Liver (tissue), 8 donors: ENCODE measurements at regions not wholly inside any gene's neighbourhood (a gene's known extent, or its start where the extent isn't known, plus 50 kb on each side); places are given as distances from the start of the nearest gene placed in this dataset.

Source experiments
- DNase-seq: peaks from one replicate; pipeline ENCODE4 v3.0.0-alpha.2; 2017; ENCODE audit warnings: low spot score
- H3K27ac ChIP-seq, 2 donors: one replicate each; pipeline ENCODE4 v1.7.0; 2013; ENCODE audit warnings: inconsistent platforms in 2 of 2, low read length in 2 of 2, control low read depth in 1 of 2, low read depth in 1 of 2, mild to moderate bottlenecking in 1 of 2
- H3K27me3 ChIP-seq, 4 donors: one replicate each; pipeline versions ENCODE4 v1.6.1 to v1.7.0; 2013; ENCODE audit warnings: low read length in 3 of 4, inconsistent platforms in 1 of 4, mild to moderate bottlenecking in 1 of 4, moderate library complexity in 1 of 4; ENCODE audit not compliant: control insufficient read depth in 4 of 4, insufficient read depth in 4 of 4
- H3K36me3 ChIP-seq, 4 donors: one replicate each; pipeline versions ENCODE4 v1.6.1 to v1.7.0; 2013; ENCODE audit warnings: low read length in 3 of 4, mild to moderate bottlenecking in 3 of 4, low read depth in 1 of 4, moderate library complexity in 1 of 4; ENCODE audit not compliant: control insufficient read depth in 4 of 4, insufficient read depth in 3 of 4
- H3K4me1 ChIP-seq, 4 donors: one replicate each; pipeline versions ENCODE4 v1.6.1 to v1.7.0; 2013; ENCODE audit warnings: low read length in 3 of 4, mild to moderate bottlenecking in 3 of 4, moderate library complexity in 1 of 4; ENCODE audit not compliant: control insufficient read depth in 4 of 4, insufficient read depth in 4 of 4
- H3K4me3 ChIP-seq, 3 donors: one replicate each; pipeline versions ENCODE4 v1.6.1 to v1.7.0; 2013; ENCODE audit warnings: low read length in 3 of 3, control low read depth in 1 of 3, low read depth in 1 of 3, mild to moderate bottlenecking in 1 of 3
- H3K9ac ChIP-seq, 2 donors: one replicate each; pipeline ENCODE4 v1.7.0; 2013; ENCODE audit warnings: low read length in 2 of 2, mild to moderate bottlenecking in 2 of 2, moderate library complexity in 2 of 2, control low read depth in 1 of 2, low read depth in 1 of 2
- H3K9me3 ChIP-seq, 4 donors: one replicate each; pipeline versions ENCODE4 v1.6.1 to v1.7.0; 2013; ENCODE audit warnings: low read length in 3 of 4; ENCODE audit not compliant: control insufficient read depth in 4 of 4
- EGR1 ChIP-seq, 2 donors: IDR thresholded peaks; 2 replicates each; pipeline ENCODE4 v1.6.1; 2016 to 2018; ENCODE audit warnings: antibody characterized with exemption in 2 of 2, low read depth in 2 of 2
- FOXA1 ChIP-seq: IDR thresholded peaks from 2 replicates; pipeline ENCODE4 v1.6.1; 2016; ENCODE audit warnings: antibody characterized with exemption
- FOXA2 ChIP-seq: IDR thresholded peaks from 2 replicates; pipeline ENCODE4 v1.6.1; 2016; ENCODE audit warnings: antibody characterized with exemption
- GABPA ChIP-seq, 2 donors: IDR thresholded peaks in 1 of 2; conservative IDR thresholded peaks in 1 of 2; 2 replicates each; pipeline ENCODE4 v1.6.1; 2016; ENCODE audit warnings: antibody characterized with exemption in 2 of 2, mild to moderate bottlenecking in 1 of 2, moderate library complexity in 1 of 2
- HNF4A ChIP-seq, 2 donors: conservative IDR thresholded peaks; 2 replicates each; pipeline ENCODE4 v1.6.1; 2016; ENCODE audit warnings: antibody characterized with exemption in 2 of 2, mild to moderate bottlenecking in 2 of 2
- HNF4G ChIP-seq: IDR thresholded peaks from 2 replicates; pipeline ENCODE4 v1.6.1; 2016; ENCODE audit warnings: antibody characterized with exemption
- JUND ChIP-seq, 2 donors: IDR thresholded peaks; 2 replicates each; pipeline ENCODE4 v1.6.1; 2016; ENCODE audit warnings: antibody characterized with exemption in 2 of 2
- MAX ChIP-seq: IDR thresholded peaks from 2 replicates; pipeline ENCODE4 v1.6.1; 2016; ENCODE audit warnings: antibody characterized with exemption
- NR2F2 ChIP-seq: IDR thresholded peaks from 2 replicates; pipeline ENCODE4 v1.6.1; 2016; ENCODE audit warnings: antibody characterized with exemption
- RAD21 ChIP-seq, 2 donors: IDR thresholded peaks; 2 replicates each; pipeline ENCODE4 v1.6.1; 2016; ENCODE audit warnings: antibody characterized with exemption in 2 of 2, mild to moderate bottlenecking in 2 of 2
- RXRA ChIP-seq, 2 donors: IDR thresholded peaks; 2 replicates each; pipeline ENCODE4 v1.6.1; 2017 to 2018; ENCODE audit warnings: antibody characterized with exemption in 2 of 2, mild to moderate bottlenecking in 1 of 2
- TAF1 ChIP-seq: conservative IDR thresholded peaks from 2 replicates; pipeline ENCODE4 v1.6.1; 2016; ENCODE audit warnings: antibody characterized with exemption, mild to moderate bottlenecking
- YY1 ChIP-seq: IDR thresholded peaks from 2 replicates; pipeline ENCODE4 v1.6.1; 2016; ENCODE audit warnings: antibody characterized with exemption, mild to moderate bottlenecking
- whole genome bisulfite sequencing: extraction: QIAGEN DNeasy Blood & Tissue Kit; methylation state at CpG from one replicate; pipeline ENCODE4 v1.1.7; 2013; 5-methylcytosine and 5-hydroxymethylcytosine counted together
- TF ChIP-seq, protein P1 (sequence below): fragments of 150-350 bp; IDR thresholded peaks from 2 replicates; pipeline ENCODE4 v1.5.1; 2017; ENCODE audit warnings: improper control_type of control experiment, low read depth, low read length; ENCODE audit not compliant: missing input control
- TF ChIP-seq, protein P2 (sequence below): IDR thresholded peaks from 2 replicates; pipeline ENCODE4 v1.6.1; 2016; ENCODE audit warnings: antibody characterized with exemption, mild to moderate bottlenecking
- TF ChIP-seq, protein P3 (sequence below): IDR thresholded peaks from 2 replicates; pipeline ENCODE4 v1.6.1; 2016; ENCODE audit warnings: antibody characterized with exemption
- TF ChIP-seq, protein P4 (sequence below): IDR thresholded peaks from 2 replicates; pipeline ENCODE4 v1.6.1; 2016; ENCODE audit warnings: antibody characterized with exemption
- donor health status: healthy.
- donor health status: healthy.
- donor health status: healthy.
- donor health status: healthy.
- donor health status: healthy.

GRCh38 chr1:199561334-199561733 lies 466.2 kb upstream of the NR5A2 start (continued):
- TF ChIP-seq NR2F2: no peak
- no peak for TF ChIP-seq GABPA (IDR thresholded peaks at IDR 0.05 in 1 of 2, conservative IDR thresholded peaks at IDR 0.05 in 1 of 2)

DNA sequence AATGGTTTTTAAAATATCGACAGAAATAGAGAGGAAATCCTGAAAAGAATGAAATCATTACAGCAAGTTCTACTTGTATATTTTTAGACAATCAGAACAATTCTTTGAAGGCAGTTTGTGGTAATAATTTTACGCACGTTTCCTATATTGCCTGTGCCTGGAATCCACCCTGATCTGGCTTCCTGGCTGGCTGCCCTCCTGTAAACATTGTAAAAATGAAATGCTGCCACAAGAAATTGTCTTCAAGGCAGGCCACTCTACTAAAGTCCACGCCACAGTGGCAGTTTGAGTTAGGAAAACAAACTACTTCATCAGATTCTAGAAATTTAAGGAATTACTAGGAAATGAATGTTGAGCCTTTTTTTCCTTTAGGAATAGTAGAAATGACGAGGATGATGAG lies 454.5 kb upstream of the NR5A2 start:
- no peaks in the 10 kb centered on the region for H3K4me1 ChIP-seq
- DNase-seq: no peak
- H3K9me3 ChIP-seq: no peaks in the 10 kb centered on the region
- H3K4me3 ChIP-seq: no peak overlapping the region
- no peak overlapping the region for H3K27ac ChIP-seq
- TF ChIP-seq FOXA2: no peak
- TF ChIP-seq, protein P1, sequence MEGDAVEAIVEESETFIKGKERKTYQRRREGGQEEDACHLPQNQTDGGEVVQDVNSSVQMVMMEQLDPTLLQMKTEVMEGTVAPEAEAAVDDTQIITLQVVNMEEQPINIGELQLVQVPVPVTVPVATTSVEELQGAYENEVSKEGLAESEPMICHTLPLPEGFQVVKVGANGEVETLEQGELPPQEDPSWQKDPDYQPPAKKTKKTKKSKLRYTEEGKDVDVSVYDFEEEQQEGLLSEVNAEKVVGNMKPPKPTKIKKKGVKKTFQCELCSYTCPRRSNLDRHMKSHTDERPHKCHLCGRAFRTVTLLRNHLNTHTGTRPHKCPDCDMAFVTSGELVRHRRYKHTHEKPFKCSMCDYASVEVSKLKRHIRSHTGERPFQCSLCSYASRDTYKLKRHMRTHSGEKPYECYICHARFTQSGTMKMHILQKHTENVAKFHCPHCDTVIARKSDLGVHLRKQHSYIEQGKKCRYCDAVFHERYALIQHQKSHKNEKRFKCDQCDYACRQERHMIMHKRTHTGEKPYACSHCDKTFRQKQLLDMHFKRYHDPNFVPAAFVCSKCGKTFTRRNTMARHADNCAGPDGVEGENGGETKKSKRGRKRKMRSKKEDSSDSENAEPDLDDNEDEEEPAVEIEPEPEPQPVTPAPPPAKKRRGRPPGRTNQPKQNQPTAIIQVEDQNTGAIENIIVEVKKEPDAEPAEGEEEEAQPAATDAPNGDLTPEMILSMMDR: no peak
- TF ChIP-seq NR2F2: no peak
- TF ChIP-seq HNF4A (conservative IDR thresholded peaks at IDR 0.05): no peak
- no peak for TF ChIP-seq HNF4G
- TF ChIP-seq FOXA1: no peak
- TF ChIP-seq, protein P2, sequence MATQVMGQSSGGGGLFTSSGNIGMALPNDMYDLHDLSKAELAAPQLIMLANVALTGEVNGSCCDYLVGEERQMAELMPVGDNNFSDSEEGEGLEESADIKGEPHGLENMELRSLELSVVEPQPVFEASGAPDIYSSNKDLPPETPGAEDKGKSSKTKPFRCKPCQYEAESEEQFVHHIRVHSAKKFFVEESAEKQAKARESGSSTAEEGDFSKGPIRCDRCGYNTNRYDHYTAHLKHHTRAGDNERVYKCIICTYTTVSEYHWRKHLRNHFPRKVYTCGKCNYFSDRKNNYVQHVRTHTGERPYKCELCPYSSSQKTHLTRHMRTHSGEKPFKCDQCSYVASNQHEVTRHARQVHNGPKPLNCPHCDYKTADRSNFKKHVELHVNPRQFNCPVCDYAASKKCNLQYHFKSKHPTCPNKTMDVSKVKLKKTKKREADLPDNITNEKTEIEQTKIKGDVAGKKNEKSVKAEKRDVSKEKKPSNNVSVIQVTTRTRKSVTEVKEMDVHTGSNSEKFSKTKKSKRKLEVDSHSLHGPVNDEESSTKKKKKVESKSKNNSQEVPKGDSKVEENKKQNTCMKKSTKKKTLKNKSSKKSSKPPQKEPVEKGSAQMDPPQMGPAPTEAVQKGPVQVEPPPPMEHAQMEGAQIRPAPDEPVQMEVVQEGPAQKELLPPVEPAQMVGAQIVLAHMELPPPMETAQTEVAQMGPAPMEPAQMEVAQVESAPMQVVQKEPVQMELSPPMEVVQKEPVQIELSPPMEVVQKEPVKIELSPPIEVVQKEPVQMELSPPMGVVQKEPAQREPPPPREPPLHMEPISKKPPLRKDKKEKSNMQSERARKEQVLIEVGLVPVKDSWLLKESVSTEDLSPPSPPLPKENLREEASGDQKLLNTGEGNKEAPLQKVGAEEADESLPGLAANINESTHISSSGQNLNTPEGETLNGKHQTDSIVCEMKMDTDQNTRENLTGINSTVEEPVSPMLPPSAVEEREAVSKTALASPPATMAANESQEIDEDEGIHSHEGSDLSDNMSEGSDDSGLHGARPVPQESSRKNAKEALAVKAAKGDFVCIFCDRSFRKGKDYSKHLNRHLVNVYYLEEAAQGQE: no peak
- TF ChIP-seq, protein P3, sequence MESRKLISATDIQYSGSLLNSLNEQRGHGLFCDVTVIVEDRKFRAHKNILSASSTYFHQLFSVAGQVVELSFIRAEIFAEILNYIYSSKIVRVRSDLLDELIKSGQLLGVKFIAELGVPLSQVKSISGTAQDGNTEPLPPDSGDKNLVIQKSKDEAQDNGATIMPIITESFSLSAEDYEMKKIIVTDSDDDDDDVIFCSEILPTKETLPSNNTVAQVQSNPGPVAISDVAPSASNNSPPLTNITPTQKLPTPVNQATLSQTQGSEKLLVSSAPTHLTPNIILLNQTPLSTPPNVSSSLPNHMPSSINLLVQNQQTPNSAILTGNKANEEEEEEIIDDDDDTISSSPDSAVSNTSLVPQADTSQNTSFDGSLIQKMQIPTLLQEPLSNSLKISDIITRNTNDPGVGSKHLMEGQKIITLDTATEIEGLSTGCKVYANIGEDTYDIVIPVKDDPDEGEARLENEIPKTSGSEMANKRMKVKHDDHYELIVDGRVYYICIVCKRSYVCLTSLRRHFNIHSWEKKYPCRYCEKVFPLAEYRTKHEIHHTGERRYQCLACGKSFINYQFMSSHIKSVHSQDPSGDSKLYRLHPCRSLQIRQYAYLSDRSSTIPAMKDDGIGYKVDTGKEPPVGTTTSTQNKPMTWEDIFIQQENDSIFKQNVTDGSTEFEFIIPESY: no peak
- no peak for TF ChIP-seq EGR1 (IDR thresholded peaks at IDR 0.05; ENCODE audit: low read depth in 2 of 2)
- no peak for TF ChIP-seq TAF1
- TF ChIP-seq YY1: no peak
- TF ChIP-seq, protein P4, sequence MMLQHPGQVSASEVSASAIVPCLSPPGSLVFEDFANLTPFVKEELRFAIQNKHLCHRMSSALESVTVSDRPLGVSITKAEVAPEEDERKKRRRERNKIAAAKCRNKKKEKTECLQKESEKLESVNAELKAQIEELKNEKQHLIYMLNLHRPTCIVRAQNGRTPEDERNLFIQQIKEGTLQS: no peak
- TF ChIP-seq RXRA (IDR thresholded peaks at IDR 0.05): no peak
- no peak for TF ChIP-seq MAX
- no peak for TF ChIP-seq JUND (IDR thresholded peaks at IDR 0.05)
- TF ChIP-seq RAD21 (IDR thresholded peaks at IDR 0.05): no peak
- H3K36me3 ChIP-seq: no peaks in the 10 kb centered on the region
- peaks cover 0 to 5% (median 0%) of the 10 kb centered on the region in 4 donors for H3K27me3 ChIP-seq
- WGBS: 52% methylated on average over 5 of the region's 5 CpGs
- no peak overlapping the region for H3K9ac ChIP-seq
